ENCODE measurements at regions not wholly inside any gene's neighbourhood (a gene's known extent, or its start where the extent isn't known, plus 50 kb on each side); places are given as distances from the start of the nearest gene placed in this dataset.

DNA sequence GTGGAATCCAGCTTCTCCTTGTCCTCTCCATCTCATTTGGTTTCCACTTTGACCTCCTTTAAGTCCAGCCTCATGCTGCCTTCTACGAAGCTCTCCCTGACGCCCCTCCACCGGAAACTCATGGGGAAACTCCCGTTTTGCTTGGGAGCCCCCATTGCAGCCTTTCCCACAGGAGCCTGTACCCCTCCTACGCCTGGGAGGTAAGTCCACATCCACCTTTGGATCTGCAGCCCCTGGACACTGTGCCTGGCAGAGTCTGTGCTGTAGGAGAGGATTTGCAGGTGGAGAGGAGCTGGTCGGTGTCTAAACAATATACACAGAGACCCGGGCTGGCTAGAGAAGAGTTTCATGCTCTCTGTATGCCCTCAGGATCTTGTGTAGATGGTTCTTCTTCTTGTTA, 296.1 kb downstream of the GLRX3 start:
- no peak for TF ChIP-seq EZH2phosphoT487 (IDR thresholded peaks at IDR 0.05; ENCODE audit: borderline replicate concordance, low read depth, low read length)
- TF ChIP-seq, protein P1, sequence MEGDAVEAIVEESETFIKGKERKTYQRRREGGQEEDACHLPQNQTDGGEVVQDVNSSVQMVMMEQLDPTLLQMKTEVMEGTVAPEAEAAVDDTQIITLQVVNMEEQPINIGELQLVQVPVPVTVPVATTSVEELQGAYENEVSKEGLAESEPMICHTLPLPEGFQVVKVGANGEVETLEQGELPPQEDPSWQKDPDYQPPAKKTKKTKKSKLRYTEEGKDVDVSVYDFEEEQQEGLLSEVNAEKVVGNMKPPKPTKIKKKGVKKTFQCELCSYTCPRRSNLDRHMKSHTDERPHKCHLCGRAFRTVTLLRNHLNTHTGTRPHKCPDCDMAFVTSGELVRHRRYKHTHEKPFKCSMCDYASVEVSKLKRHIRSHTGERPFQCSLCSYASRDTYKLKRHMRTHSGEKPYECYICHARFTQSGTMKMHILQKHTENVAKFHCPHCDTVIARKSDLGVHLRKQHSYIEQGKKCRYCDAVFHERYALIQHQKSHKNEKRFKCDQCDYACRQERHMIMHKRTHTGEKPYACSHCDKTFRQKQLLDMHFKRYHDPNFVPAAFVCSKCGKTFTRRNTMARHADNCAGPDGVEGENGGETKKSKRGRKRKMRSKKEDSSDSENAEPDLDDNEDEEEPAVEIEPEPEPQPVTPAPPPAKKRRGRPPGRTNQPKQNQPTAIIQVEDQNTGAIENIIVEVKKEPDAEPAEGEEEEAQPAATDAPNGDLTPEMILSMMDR (conservative IDR thresholded peaks at IDR 0.05; ENCODE audit: low read length) = no peak
